Body of pancreas (tissue), 4 donors: ENCODE measurements at regions not wholly inside any gene's neighbourhood (a gene's known extent, or its start where the extent isn't known, plus 50 kb on each side); places are given as distances from the start of the nearest gene placed in this dataset.

Experiments
- CTCF ChIP-seq, 7 experiments: fragments of 450-650 bp in 4 of 7; fragments of 200-600 bp in 3 of 7; sonication (generic) in 3 of 7; IDR thresholded peaks; one replicate each; pipeline ENCODE4 v1.5.1; 2016 to 2019; ENCODE audit warnings: antibody characterized with exemption in 7 of 7
- POLR2A ChIP-seq, 3 donors: fragments of 450-650 bp; IDR thresholded peaks; one replicate each; pipeline ENCODE4 v1.6.1; 2016; ENCODE audit warnings: antibody characterized with exemption in 3 of 3, mild to moderate bottlenecking in 2 of 3

DNA sequence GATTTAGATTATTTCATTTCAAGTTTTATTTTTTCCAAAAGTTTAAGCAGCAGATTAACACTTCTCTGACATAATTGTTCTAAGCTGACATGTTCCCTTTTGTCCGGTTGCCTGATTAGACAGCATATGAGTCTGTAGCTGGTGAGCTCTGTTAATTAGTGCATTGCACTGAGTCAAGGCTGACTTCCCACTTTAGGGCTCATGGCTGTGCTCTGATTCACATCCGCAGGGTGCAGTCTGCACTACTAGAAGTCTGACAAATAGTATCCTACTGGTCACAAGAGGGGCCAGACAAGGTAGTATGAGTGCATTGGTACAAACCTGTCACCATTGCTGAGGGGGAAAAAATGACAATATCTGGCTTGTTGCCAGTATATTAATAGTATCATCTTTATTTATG, 443.9 kb upstream of the ZNF804A start:
- TF ChIP-seq CTCF (IDR thresholded peaks at IDR 0.05) = no peak
- TF ChIP-seq POLR2A (IDR thresholded peaks at IDR 0.05) = no peak
